HG03354 (cell line): ENCODE measurements at regions not wholly inside any gene's neighbourhood (a gene's known extent, or its start where the extent isn't known, plus 50 kb on each side); places are given as distances from the start of the nearest gene placed in this dataset.

ENCODE experiments used
- ATAC-seq: cut with Tn5 transposase; IDR thresholded peaks from one replicate; pipeline ENCODE4 v1.9.1; 2021; ENCODE audit warnings: mild to moderate bottlenecking; ENCODE audit not compliant: unreplicated experiment, poor library complexity, severe bottlenecking

GRCh38 chr5:168019143-168019542, 272.3 kb upstream of the WWC1 start:
- ATAC-seq: no peak

GRCh38 chr5:168020542-168021294, 270.7 kb upstream of the WWC1 start:
- no peak for ATAC-seq

GRCh38 chr5:168022446-168023169, 268.8 kb upstream of the WWC1 start:
- no peak for ATAC-seq

GRCh38 chr5:168023191-168023590, 268.3 kb upstream of the WWC1 start:
- no peak for ATAC-seq

- no peak for ATAC-seq
Observed at GRCh38 chr5:168024306-168024705, 267.1 kb upstream of the WWC1 start.

DNA sequence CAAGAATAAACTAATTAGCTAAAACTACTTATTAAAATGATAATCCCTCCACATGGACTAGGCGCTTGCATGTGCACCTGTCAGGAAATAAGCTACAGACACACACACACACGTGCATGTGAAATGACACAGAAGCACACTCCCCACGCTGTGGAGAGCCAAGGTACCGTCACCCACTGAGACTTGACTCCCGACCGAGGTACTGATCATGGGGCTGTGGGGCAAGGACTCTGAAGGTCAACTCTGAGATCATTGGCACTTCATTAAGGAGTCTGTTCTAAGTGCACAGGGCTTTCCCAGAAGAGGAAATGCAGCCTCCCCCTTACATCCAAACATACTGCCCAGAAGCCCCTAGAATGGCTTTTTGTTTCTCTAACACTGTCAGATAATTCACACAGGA, 264.4 kb upstream of the WWC1 start:
- ATAC-seq: no peak

- ATAC-seq: no peak
Observed at GRCh38 chr5:168030912-168031311, 260.5 kb upstream of the WWC1 start.

DNA sequence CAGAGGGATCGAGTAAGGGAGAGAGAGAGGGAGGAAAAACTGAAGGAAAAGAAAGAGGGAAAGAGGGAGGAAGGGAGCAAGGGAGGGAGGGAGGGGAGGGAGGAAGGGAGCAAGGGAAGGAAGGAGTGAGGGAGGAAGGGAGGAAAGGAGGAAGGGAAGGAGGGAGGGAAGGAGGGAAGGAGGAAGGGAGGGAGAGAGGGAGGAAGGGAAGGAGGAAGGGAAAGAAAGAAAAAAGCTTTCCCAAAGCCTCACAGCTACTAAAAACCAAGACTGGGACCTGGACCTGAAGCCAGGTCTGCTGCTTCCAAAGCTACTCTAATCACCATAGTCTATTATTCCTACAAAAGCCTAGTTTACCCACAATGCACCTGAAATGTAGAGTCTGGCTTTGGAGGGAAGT, 259.8 kb upstream of the WWC1 start:
- ATAC-seq: no peak

GRCh38 chr5:168039039-168039438, 252.4 kb upstream of the WWC1 start:
- no peak for ATAC-seq

- ATAC-seq: no peak
Observed at GRCh38 chr5:168039566-168040248, 251.7 kb upstream of the WWC1 start.

- no peak for ATAC-seq
Observed at GRCh38 chr5:168041583-168041982, 249.9 kb upstream of the WWC1 start.

DNA sequence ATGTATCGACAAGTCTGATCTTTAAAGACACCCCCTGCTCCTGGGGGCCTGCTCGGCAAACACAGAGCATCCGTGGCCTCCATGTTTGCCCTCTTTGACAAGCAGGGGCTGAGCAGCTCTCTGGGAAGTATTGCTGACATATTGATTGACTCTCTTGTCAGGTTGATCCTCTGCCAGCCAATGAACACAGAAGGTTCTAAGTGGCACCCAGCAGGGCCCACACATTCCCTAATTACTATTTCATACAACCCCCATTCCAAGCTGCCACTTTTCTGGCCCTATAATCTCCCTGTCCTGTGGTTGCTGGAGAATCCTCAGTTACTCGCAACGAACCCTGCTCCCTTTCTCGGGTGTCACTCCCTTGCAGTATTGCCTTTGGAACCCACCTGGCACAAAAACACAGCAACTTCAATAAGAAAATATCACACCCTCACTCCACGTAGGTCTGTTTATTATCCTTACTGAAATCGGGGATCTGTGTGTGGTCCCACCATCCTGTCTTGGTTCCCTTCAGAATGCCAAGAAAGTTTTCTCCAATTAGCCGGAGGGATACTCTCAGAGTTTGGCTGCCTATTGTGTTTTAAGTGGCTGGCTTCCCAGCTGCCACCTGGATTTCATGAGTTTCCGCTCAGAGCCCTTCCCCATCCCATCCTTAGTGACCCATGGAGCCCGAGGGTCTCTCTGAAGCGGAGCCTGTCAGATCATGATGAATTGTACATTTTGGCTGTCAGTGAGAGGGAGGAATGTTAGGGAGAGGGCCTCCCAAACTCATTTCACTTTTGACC, 249.0 kb upstream of the WWC1 start:
- ATAC-seq: no peak

DNA sequence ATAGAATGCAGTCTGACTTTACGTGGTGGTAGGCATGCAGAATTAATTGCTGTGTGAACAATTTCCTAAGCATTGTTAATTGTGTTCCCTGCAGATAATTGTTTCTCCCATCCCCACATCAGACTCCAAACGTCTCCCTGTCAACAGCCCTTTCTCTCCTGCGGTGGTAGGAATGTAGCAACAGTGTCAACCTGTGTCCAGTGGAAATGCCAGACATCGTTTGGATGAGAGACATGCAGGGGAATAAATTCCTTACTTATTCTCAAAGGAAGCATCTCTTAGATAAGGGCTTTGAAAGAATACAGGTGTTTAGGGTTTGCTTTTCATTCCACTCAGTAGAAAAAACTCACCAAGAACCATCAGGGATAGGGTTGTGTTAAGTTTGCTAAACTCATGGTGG, 245.3 kb upstream of the WWC1 start:
- no peak for ATAC-seq

GRCh38 chr5:168047043-168047668, 244.3 kb upstream of the WWC1 start:
- ATAC-seq: peak; percentile 65

DNA sequence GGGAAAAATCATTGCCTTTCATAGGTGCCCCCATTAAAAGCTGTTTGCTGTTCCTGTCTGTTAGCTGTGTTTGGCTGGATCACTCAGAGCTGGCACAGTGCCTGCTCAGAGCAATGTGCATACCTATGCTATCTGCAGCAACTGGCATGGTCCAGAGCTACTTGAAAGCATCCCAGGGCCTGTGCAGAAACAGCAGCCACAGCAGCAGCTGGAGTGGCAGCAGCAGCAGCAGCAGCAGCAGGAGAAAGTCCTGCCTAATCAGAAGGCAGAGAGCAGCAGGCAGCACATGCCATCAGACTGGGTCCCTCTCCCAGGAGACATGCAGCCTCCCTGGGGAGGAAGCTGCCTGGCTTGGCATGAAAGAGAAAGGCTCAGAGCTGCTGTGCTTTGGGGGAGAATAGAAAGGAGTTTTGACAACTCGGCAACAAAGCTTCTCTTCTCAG, 243.8 kb upstream of the WWC1 start:
- peak; percentile 37 for ATAC-seq

- no peak for ATAC-seq
Observed at GRCh38 chr5:168048486-168048885, 243.0 kb upstream of the WWC1 start.

- no peak for ATAC-seq
Observed at GRCh38 chr5:168052686-168053085, 238.8 kb upstream of the WWC1 start.

DNA sequence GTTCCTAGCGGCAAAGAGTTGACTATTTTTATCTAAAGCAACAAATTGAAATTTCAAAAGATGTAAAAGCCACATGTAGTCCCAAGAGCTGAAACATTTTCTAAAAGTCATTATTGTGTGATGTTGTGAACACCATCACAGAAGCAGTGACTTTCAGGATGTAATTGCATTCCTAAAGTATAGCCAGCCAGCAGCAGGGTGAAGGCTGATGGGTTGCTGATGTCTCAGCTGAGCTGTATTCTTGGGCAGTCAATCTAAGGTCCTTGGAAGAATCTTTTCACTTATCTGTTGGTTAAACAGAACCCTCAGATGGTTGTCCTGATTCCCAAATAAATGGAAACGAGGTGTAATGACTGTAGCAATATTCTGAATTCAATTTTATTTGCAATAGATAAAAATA, 237.4 kb upstream of the WWC1 start:
- ATAC-seq: no peak

DNA sequence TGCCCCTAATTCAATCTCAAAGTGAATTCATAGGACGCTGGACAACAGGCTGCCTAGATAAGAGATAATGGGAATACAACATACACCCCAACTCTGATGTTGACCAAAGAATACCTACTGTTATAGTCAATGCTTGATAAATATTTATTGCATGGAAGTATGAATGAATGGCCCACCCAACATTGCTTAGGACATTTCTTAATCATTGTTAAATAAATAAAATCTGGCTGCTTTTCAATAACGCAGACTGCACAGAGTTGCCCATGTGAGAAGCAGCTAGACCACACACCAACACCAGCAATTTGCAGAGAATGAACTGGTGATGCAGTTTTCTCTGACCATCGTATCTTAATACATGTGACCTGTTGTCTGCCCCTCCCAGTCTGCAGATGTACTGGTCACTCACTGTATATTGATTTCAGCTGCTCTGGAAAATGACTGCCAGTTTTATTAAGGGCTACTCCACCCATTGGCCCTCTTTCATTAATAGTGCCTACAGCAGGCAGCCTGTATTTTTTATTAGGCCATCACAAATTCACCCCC, 236.2 kb upstream of the WWC1 start:
- no peak for ATAC-seq
